ENCODE measurements at regions not wholly inside any gene's neighbourhood (a gene's known extent, or its start where the extent isn't known, plus 50 kb on each side); places are given as distances from the start of the nearest gene placed in this dataset.

DNA sequence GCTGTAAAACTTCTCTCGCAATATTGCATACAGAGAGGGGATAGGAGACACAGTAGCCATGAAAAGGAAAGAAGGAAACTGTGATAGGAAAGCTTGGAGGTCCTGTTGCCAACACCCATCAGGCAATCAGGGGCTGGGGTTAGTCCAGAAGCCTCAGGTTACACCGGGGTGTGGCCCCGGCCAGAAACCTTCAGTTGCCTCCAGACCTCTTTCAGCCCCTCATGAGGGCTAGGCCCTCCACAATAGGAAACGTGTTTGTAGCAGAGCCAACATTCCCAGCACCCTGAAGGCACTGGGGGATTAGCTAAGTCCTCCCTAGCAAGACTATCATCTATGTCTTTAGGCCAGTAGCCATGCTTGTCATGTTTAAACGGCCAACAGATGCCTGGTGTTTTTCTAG is 1048.0 kb upstream of the CNTN5 start:
- H3K4me2 ChIP-seq (replicated peaks; ENCODE audit: extremely low read depth, low read length, poor library complexity, severe bottlenecking) = no peak overlapping the region
- TF ChIP-seq, protein P1, sequence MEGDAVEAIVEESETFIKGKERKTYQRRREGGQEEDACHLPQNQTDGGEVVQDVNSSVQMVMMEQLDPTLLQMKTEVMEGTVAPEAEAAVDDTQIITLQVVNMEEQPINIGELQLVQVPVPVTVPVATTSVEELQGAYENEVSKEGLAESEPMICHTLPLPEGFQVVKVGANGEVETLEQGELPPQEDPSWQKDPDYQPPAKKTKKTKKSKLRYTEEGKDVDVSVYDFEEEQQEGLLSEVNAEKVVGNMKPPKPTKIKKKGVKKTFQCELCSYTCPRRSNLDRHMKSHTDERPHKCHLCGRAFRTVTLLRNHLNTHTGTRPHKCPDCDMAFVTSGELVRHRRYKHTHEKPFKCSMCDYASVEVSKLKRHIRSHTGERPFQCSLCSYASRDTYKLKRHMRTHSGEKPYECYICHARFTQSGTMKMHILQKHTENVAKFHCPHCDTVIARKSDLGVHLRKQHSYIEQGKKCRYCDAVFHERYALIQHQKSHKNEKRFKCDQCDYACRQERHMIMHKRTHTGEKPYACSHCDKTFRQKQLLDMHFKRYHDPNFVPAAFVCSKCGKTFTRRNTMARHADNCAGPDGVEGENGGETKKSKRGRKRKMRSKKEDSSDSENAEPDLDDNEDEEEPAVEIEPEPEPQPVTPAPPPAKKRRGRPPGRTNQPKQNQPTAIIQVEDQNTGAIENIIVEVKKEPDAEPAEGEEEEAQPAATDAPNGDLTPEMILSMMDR (IDR thresholded peaks at IDR 0.05) = no peak
- Mint-ChIP-seq H3K9me3 (peaks cover 2 to 22% (median 9%) of the 10 kb centered on the region in 7 donors), H3K36me3 (no peaks in the 10 kb centered on the region), H3K27me3 (ENCODE audit: low read depth in 3 of 3) (no peaks in the 10 kb centered on the region), H3K4me1 (no peaks in the 10 kb centered on the region), H3K27ac (no peak overlapping the region), H3K4me3 (no peak overlapping the region)
- no peaks in the 10 kb centered on the region for H3K79me2 ChIP-seq (ENCODE audit: insufficient read depth, low read length)
- no peaks in the 10 kb centered on the region for H3K27me3 ChIP-seq (ENCODE audit: control insufficient read depth in 2 of 2, insufficient read depth in 2 of 2, low read length in 2 of 2)
- no peak overlapping the region for H3K9ac ChIP-seq (ENCODE audit: insufficient read depth, low read length, poor library complexity, severe bottlenecking)
- 83% methylated on average over 3 of the region's 5 CpGs for WGBS (ENCODE audit: insufficient coverage)
- H3K9me3 ChIP-seq (replicated peaks in 1 of 2; ENCODE audit: control insufficient read depth in 1 of 2, insufficient read depth in 1 of 2, low read length in 2 of 2) = peaks cover 12 to 30% of the 10 kb centered on the region in 2 donors
- no peak overlapping the region for H3K4me3 ChIP-seq (replicated peaks in 1 of 3; ENCODE audit: low read depth in 2 of 3, low read length in 3 of 3)
- no peak for DNase-seq
- no peak overlapping the region for H2AFZ ChIP-seq (ENCODE audit: insufficient read depth, low read depth, low read length, poor library complexity, severe bottlenecking)
- intact Hi-C loops (cut with micrococcal nuclease) = no loop called here
- no peaks in the 10 kb centered on the region for H4K20me1 ChIP-seq (ENCODE audit: insufficient read depth, low read length)
- no peaks in the 10 kb centered on the region for H3K4me1 ChIP-seq (ENCODE audit: control insufficient read depth in 1 of 2, insufficient read depth in 2 of 2, low read length in 2 of 2)
- H3K27ac ChIP-seq (ENCODE audit: low read depth in 1 of 2, low read length in 2 of 2) = no peak overlapping the region
- no peaks in the 10 kb centered on the region for H3K36me3 ChIP-seq (replicated peaks in 1 of 2; ENCODE audit: control insufficient read depth in 1 of 2, insufficient read depth in 2 of 2, low read length in 2 of 2)

DNA sequence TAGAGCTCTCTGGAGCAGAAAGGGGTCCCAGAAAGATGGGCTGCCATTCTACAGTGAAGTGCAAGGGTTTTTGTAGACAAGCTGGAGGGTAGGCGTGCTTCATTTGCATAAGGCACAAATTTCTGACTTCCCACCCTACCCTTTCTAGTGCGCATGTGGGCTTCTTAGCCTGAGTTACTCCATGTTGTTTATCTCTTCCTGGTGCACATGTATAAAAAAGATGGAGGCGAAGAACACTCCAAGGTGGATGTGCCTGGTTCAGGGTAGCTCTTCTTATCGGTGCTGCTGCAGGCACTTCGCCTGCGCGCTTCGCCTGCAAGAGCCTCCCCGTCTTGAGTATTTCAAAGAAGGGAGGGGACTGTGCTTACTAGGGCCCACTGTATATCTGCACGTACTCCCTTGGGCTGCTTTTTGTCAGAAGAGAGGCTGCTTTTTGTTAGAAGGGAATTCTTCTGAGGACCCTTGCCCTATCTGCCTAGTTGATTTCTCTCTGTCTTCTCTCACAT is 1047.3 kb upstream of the CNTN5 start:
- no peak overlapping the region for H3K27ac ChIP-seq (ENCODE audit: low read depth in 1 of 2, low read length in 2 of 2)
- peaks cover 9 to 25% of the 10 kb centered on the region in 2 donors for H3K9me3 ChIP-seq (replicated peaks in 1 of 2; ENCODE audit: control insufficient read depth in 1 of 2, insufficient read depth in 1 of 2, low read length in 2 of 2)
- no peak overlapping the region for H2AFZ ChIP-seq (ENCODE audit: insufficient read depth, low read depth, low read length, poor library complexity, severe bottlenecking)
- H3K36me3 Mint-ChIP-seq = no peaks in the 10 kb centered on the region
- no peaks in the 10 kb centered on the region for H3K4me1 ChIP-seq (ENCODE audit: control insufficient read depth in 1 of 2, insufficient read depth in 2 of 2, low read length in 2 of 2)
- DNase-seq = no peak
- no peaks in the 10 kb centered on the region for H3K4me1 Mint-ChIP-seq
- H3K27me3 Mint-ChIP-seq (ENCODE audit: low read depth in 3 of 3) = no peaks in the 10 kb centered on the region
- H4K20me1 ChIP-seq (ENCODE audit: insufficient read depth, low read length) = no peaks in the 10 kb centered on the region
- H3K4me2 ChIP-seq (replicated peaks; ENCODE audit: extremely low read depth, low read length, poor library complexity, severe bottlenecking) = no peak overlapping the region
- 90% methylated on average over 6 of the region's 10 CpGs for WGBS (ENCODE audit: insufficient coverage)
- H3K9ac ChIP-seq (ENCODE audit: insufficient read depth, low read length, poor library complexity, severe bottlenecking) = no peak overlapping the region
- no peak overlapping the region for H3K27ac Mint-ChIP-seq
- intact Hi-C loops (cut with micrococcal nuclease) = no loop called here
- H3K36me3 ChIP-seq (replicated peaks in 1 of 2; ENCODE audit: control insufficient read depth in 1 of 2, insufficient read depth in 2 of 2, low read length in 2 of 2) = no peaks in the 10 kb centered on the region
- no peak overlapping the region for H3K4me3 Mint-ChIP-seq
- H3K27me3 ChIP-seq (ENCODE audit: control insufficient read depth in 2 of 2, insufficient read depth in 2 of 2, low read length in 2 of 2) = no peaks in the 10 kb centered on the region
- H3K79me2 ChIP-seq (ENCODE audit: insufficient read depth, low read length) = no peaks in the 10 kb centered on the region
- TF ChIP-seq, protein P1 (IDR thresholded peaks at IDR 0.05) = no peak
- H3K9me3 Mint-ChIP-seq = peaks cover 2 to 19% (median 9%) of the 10 kb centered on the region in 7 donors
- H3K4me3 ChIP-seq (replicated peaks in 1 of 3; ENCODE audit: low read depth in 2 of 3, low read length in 3 of 3) = no peak overlapping the region

Data from CD14-positive monocyte (primary cell).